Right ventricle myocardium inferior (tissue), 1 donor: ENCODE measurements at regions not wholly inside any gene's neighbourhood (a gene's known extent, or its start where the extent isn't known, plus 50 kb on each side); places are given as distances from the start of the nearest gene placed in this dataset.
"Not testable (repeated sequence)": the region's sequence is repeated elsewhere in the genome, so short reads cannot be mapped to it uniquely, and the experiment has no call there.

Experiments
- ATAC-seq: fragments of 200-7000 bp; cut with Tn5 transposase; one replicate; pipeline ENCODE4 v1.9.1; 2020; ENCODE audit warnings: mild to moderate bottlenecking, moderate library complexity
- DNase-seq: peaks from one replicate; pipeline ENCODE4 v3.0.0; 2021; ENCODE audit errors: missing footprints
- intact Hi-C: fragments of 100-400 bp; cut with DNase I; formaldehyde crosslinking; loops from one replicate; pipeline ENCODE4 v1.11.0; 2022
- donor health status: DM: no; HTN: yes; CAD: no; lungs with severe emphysema.

- intact Hi-C loops, ATAC-seq, DNase-seq: not testable (repeated sequence)
These were observed 831.7 kb downstream of the RAPGEF2 start for GRCh38 chr4:159934602-159935001.

GRCh38 chr4:159937595-159937994 is 834.7 kb downstream of the RAPGEF2 start:
- intact Hi-C loops, result no loop called here
- DNase-seq (no peak), ATAC-seq (no peak)

- ATAC-seq, intact Hi-C loops, DNase-seq: not testable (repeated sequence)
These were observed 836.8 kb downstream of the RAPGEF2 start for GRCh38 chr4:159939681-159940080.

- intact Hi-C loops, result no loop called here
- ATAC-seq (no peak), DNase-seq (no peak)
These were observed 838.2 kb downstream of the RAPGEF2 start for GRCh38 chr4:159941076-159941475.

GRCh38 chr4:159944477-159944876 is 841.6 kb downstream of the RAPGEF2 start:
- DNase-seq (no peak), ATAC-seq (no peak)
- intact Hi-C loops, result no loop called here

GRCh38 chr4:159946983-159947615 is 844.2 kb downstream of the RAPGEF2 start:
- ATAC-seq (no peak), DNase-seq (no peak)
- intact Hi-C loops, result no loop called here

GRCh38 chr4:159950707-159951106 is 847.8 kb downstream of the RAPGEF2 start:
- DNase-seq (no peak), ATAC-seq (no peak)
- intact Hi-C loops, result no loop called here

GRCh38 chr4:159966746-159967145 is 863.9 kb downstream of the RAPGEF2 start:
- DNase-seq (no peak), ATAC-seq (no peak)
- intact Hi-C loops, result no loop called here

- intact Hi-C loops, DNase-seq, ATAC-seq: not testable (repeated sequence)
These were observed 874.1 kb downstream of the RAPGEF2 start for GRCh38 chr4:159976871-159977482.

- intact Hi-C loops, result no loop called here
- ATAC-seq (no peak), DNase-seq (no peak)
These were observed 875.2 kb downstream of the RAPGEF2 start for GRCh38 chr4:159977907-159978617.

GRCh38 chr4:159979351-159979750 is 876.5 kb downstream of the RAPGEF2 start:
- ATAC-seq, result no peak
- no peak for DNase-seq
- intact Hi-C loops, result no loop called here

GRCh38 chr4:159979953-159980352 is 877.1 kb downstream of the RAPGEF2 start:
- no peak for DNase-seq
- no peak for ATAC-seq
- intact Hi-C loops, result no loop called here

GRCh38 chr4:159980826-159981468 is 878.1 kb downstream of the RAPGEF2 start:
- ATAC-seq (no peak), DNase-seq (no peak)
- intact Hi-C loops, result no loop called here

GRCh38 chr4:159981469-159981856 is 878.6 kb downstream of the RAPGEF2 start:
- intact Hi-C loops, result no loop called here
- no peak for DNase-seq
- no peak for ATAC-seq

GRCh38 chr4:159983082-159983481 is 880.2 kb downstream of the RAPGEF2 start:
- intact Hi-C loops, result no loop called here
- ATAC-seq (no peak), DNase-seq (no peak)

- no peak for ATAC-seq
- no peak for DNase-seq
- intact Hi-C loops, result no loop called here
These were observed 907.0 kb downstream of the RAPGEF2 start for GRCh38 chr4:160009656-160010493.

- intact Hi-C loops, result no loop called here
- DNase-seq, result no peak
- no peak for ATAC-seq
These were observed 917.1 kb downstream of the RAPGEF2 start for GRCh38 chr4:160019936-160020335.

GRCh38 chr4:160020804-160021203 is 917.9 kb downstream of the RAPGEF2 start:
- DNase-seq (no peak), ATAC-seq (no peak)
- intact Hi-C loops, result no loop called here

- no peak for DNase-seq
- intact Hi-C loops, result no loop called here
- no peak for ATAC-seq
These were observed 919.0 kb downstream of the RAPGEF2 start for GRCh38 chr4:160021870-160022269.
